ENCODE measurements at regions not wholly inside any gene's neighbourhood (a gene's known extent, or its start where the extent isn't known, plus 50 kb on each side); places are given as distances from the start of the nearest gene placed in this dataset.
"Not testable (repeated sequence)": the region's sequence is repeated elsewhere in the genome, so short reads cannot be mapped to it uniquely, and the experiment has no call there.

DNA sequence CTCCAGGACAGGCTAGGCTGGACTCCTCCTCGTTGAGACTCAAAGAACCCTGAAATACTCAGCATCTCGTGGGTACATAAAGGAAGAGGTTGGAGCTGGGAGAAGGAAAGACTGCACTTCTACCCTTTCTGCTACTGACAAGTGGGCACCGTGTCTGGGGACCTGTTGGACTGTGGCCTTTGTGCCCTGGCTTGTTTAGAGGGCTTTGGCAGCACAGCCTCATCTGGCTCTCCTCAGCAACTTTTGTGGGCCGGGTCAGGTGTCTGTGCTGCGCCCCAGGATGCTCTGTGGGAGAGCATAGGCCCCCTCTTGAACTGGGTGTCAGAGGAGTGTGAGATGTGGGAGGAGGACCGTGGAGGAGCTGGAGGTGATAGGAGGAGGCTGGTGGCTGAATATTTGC, 142.4 kb downstream of the FCRL5 start:
- no peak for DNase-seq (ENCODE audit: low spot score)

- DNase-seq (ENCODE audit: low spot score) = no peak
These were observed 144.3 kb downstream of the FCRL5 start for GRCh38 chr1:157407917-157408525.

DNA sequence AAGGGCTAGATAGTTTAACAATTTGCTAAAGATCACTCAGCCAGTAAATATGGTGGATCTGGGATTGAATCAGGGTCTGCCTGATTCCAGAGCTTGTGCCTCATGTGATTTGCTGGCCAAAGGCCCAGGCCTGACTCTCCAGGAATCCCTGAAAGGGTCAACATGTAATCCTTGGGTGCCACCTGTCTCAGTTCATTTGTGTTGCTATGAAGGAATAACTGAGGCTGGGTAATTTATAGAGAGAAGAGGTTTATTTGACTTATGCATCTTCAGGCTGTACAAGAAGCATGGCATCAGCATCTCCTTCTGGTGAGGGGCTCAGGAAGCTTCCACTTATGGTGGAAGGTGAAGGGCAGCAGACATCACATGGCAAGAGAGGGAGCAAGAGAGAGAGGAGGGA, 144.9 kb downstream of the FCRL5 start:
- DNase-seq (ENCODE audit: low spot score) = no peak

GRCh38 chr1:157405662-157406061, 146.7 kb downstream of the FCRL5 start:
- no peak for DNase-seq (ENCODE audit: low spot score)

DNA sequence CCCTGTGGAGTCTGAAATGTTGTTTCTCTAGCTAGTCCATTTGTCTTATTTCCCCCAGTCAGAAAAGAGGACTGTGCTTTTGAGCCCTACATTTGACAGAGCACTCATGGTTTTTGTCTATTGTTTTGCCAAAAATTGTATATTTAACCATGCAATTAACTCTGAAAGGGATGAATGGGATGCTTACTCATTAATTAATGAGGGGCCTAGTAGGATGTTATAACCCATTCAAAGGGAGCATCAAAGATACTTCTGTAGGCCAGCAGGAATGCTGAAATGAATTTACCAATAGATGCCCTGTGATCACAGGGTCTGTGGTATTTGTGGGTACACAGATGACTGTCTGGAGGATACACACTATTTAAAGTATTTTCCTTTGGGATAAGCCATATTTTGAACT, 147.7 kb downstream of the FCRL5 start:
- no peak for DNase-seq (ENCODE audit: low spot score)

GRCh38 chr1:157404063-157404501, 148.2 kb downstream of the FCRL5 start:
- DNase-seq (ENCODE audit: low spot score) = no peak

DNA sequence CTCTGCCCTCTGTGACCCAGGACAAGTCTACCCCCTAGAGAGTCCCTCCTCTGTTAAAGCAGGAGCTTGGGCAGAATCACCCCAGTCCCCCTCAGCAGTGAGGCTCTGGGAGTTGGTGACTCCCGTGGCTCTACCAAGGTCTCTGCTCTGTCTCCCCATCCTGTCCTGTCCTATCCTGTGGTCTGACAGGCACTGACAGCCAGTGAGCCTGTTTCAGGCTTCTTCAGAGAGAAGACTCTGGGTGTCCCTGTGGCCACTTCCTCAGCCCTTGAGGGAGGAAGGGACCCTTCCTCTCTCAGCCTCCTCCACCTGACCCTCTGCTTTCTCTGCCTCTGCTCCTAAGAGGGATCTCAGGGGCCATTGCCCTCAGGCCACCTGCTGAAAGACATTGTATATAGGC, 148.7 kb downstream of the FCRL5 start:
- DNase-seq (ENCODE audit: low spot score) = no peak

- no peak for DNase-seq (ENCODE audit: low spot score)
These were observed 149.1 kb downstream of the FCRL5 start for GRCh38 chr1:157403203-157403602.

- DNase-seq (ENCODE audit: low spot score) = no peak
These were observed 151.5 kb downstream of the FCRL5 start for GRCh38 chr1:157400766-157401165.

DNA sequence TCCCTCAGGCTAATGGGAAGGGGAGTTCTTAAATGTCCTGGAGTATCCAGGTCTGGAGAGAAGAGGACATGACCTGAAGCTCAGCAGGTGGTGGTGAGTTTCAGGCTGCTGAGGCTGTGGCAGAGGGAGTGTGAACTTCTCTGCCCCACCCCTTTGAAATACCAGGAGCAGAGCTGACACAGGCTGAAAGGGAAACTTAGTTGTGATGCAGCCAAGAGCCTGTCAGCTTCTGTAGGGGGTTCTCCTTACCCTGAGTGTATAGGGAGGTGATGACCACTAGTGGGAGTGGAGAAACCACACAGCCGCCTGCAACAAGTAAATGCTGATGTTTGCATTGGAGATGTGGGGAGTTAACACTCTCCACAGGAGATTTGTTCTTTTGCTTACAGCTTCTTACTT, 152.3 kb downstream of the FCRL5 start:
- no peak for DNase-seq (ENCODE audit: low spot score)

DNA sequence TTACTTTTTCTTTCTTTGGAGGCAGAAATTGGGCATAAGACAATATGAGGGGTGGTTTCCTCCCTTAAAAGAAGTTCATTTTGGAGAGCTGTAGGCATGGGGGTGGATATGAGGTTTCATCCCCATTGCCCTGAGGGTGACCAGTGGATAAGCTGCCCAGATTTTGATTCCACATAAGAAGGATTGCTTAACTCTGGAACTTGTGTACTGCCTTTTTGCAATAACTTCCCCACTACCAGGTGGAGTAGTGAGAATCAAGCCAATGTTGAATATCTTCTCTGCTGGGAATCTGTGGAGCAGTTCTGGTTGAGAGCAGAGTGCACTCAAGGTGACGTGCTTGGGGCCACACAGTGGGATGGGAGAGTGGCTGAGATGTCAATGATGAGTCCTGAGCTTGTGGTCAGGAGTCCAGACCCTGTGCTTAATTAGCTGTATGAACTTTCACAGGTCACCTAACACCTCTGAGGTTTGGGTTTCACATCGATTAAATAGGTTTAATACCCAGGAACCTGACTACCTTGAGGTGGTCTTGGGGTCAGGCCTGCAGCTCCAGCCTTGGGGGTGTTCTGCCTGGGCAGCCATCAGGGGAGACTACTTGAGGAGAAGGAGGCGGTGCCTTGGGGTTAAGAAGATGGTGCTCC, 152.9 kb downstream of the FCRL5 start:
- DNase-seq (ENCODE audit: low spot score) = no peak

GRCh38 chr1:157390651-157391050, 161.7 kb downstream of the FCRL5 start:
- no peak for DNase-seq (ENCODE audit: low spot score)

DNA sequence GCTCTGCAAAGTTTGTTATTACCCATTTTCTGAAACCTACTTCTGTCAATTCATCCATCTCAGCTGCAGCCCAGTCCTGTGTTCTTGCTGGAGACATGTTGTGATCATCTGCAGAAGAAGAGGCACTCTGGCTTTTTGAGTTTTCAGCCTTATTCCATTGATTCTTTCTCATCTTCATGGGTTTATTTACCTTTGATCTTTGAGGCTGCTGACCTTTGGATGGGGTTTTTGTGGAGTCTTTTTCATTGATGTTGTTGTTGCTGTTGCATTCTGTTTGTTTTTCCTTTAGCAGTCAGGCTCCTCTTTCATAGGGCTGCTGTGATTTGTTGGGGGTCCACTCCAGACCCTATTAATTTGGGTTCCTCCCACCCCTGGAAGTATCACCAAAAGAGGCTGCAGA, 164.3 kb downstream of the FCRL5 start:
- DNase-seq (ENCODE audit: low spot score) = no peak

DNA sequence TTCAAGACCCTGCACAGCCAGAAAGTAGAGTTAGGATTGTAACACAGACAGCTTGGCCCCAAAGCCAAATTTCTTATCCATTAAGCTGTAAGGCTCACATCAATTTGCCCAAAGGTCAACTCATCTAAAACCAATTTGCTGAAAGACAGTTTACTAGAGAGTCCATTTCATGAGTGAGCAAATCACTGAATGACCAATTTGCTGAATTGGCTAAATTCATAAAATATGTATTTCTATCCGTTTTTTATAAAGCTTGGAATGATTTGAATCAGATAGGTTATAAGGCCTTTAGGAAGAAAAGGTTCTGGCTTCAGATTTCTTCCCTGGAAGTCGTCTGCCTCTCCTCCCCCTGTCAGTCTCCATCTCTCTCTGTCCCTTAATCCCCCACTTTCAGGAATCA, 168.1 kb downstream of the FCRL5 start:
- DNase-seq (ENCODE audit: low spot score) = no peak

DNA sequence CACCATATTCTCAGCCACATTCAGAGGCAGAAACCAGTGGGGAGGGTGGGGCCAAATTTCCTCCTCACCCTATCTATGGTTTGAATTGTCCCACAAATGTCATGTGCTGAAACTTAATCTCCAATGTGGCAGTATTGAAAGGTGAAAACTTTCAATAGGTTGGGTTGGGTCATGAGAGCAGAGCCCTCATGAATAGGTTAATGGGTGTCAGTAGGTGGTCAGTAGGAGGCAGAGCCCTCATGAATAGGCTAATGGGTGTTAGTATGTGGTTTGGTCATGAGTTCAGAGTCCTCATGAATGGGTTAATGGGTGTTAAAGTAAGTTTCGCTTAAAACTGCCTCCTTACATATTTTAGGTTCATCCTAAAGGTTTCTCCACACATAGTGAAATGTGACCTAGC, 170.0 kb downstream of the FCRL5 start:
- no peak for DNase-seq (ENCODE audit: low spot score)

DNA sequence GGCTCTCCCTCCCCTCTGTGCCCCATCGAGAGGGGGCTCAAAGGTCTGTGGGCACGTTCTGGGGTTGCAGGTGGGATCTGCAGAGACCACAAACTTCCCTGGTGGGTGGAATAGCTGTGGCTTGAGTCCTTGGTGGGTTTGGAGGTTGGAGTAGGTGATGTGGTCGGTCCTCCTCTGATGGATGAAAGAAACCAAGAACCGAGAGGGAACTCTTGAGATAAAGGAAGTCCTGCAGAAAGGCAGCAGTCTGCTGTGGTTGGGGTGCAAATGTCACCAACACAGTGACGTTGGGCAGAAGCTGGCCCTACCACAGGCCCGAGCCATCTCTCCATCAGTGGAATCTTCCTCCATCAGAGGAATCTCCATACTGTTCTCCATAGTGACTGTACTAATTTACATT, 171.8 kb downstream of the FCRL5 start:
- DNase-seq (ENCODE audit: low spot score) = no peak

DNA sequence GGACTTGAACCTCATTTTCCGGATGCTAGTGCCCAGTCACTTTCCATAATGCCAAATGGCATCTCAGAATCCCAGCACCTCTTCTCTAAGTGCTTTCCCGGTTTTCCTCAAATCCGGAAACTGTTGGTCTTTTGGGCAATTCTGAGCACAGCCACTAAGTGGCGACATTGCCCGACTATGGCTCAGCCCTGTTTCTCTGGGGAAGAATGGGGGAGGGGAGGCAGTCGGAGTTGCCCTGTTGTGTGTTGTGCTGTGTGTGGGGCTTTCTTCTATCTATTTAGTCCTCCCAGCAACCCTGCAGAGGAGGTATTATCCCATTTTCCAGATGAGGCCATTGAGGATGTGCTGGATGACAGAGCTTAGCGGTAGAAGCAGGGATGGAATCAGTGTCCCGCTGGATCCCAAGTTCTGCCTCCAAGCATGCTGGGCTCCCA, 175.0 kb downstream of the FCRL5 start:
- peak; percentile 23 for DNase-seq (ENCODE audit: low spot score)

DNA sequence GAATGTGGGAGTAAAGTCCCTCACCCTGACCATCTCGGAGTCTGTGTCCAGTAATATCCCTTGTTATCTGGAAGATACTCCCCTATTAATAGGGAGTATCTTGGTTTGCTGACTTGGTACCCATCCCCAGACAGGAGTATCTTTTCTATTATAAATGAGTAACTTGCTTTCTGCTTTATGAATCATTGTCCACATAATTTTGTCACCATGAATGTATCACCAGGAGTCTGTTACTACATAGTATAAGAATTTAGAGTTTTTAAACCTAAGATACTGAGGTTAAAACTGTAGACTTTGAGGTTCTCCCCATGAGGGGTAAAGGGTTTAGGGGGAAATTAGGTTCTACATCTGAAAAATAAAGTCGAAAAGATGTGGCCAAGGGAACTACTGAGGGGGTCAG, 175.6 kb downstream of the FCRL5 start:
- no peak for DNase-seq (ENCODE audit: low spot score)

- not testable (repeated sequence) for DNase-seq (ENCODE audit: low spot score)
These were observed 180.0 kb downstream of the FCRL5 start for GRCh38 chr1:157372311-157372710.

DNA sequence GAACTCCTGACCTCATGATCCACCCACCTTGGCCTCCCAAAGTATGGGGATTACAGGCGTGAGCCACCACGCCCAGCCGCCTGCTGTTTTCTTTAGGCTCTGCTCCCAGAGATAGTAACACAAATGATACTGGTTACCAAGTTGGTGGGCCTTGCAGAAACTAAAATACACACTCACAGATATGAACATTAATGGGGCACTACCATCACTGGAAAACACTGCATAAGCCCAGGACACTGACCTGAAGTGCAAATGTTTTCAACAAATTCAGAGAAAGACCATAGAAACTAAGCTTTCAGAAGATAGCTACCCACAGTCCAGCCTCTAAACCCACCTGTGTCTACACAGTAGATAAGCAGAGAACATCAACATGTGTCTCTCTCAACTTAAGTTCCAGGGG, 180.5 kb downstream of the FCRL5 start:
- no peak for DNase-seq (ENCODE audit: low spot score)

GRCh38 chr1:157371221-157371620, 181.1 kb downstream of the FCRL5 start:
- DNase-seq (ENCODE audit: low spot score) = no peak

DNA sequence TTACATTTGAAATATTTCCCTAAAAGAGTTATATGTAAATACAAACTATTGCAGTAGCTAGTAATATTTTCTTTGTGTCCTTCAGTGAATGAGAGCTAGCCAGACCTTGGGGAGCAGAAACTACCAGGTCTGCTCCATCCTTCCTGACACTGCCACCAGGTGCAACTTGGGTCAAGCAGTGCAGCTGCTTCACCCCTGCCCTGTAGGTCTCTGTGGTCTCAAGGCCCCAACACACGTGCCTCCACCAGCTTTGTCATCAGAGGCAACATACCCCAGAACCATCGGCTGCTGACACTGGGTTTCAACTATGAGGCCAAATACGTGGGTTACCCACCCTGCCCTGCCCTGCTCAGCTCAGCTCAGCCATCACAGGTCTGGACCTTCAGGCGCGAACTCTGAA, 181.6 kb downstream of the FCRL5 start:
- no peak for DNase-seq (ENCODE audit: low spot score)

DNA sequence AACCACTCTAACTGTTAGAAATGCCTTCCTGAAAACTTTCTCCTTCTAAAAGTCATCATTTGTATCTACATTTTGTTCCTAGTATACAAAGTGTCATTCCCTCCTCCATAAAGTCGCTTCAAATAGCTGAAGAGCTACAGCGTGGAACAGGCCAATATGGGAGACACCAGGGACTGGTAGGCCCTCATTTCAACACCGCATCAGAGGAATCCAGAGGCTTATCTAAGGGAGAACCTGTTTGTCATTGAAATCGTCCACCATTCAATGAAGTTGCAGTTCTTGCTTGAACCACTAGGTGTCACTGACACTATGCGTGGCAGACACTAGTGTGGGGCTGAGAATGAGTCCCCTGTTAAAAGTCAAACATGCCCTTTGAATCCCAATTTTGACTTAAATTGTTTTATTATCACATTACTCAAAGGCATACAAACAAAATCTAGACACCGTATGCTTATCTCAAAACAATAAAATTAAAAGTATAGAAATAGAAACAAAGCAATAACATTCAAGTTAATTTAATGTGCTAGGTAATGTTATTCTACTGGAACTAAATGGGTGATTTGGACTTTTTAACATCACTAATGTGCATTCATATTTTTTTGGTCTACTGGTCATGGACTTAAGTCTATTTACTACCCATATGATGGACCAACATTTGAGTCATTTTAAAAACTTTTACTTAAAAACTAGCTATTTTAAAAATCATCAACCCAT, 182.3 kb downstream of the FCRL5 start:
- peak; percentile 21 for DNase-seq (ENCODE audit: low spot score)

All from H4 (cell line).